ENCODE measurements at regions not wholly inside any gene's neighbourhood (a gene's known extent, or its start where the extent isn't known, plus 50 kb on each side); places are given as distances from the start of the nearest gene placed in this dataset.

GRCh38 chr2:180677200-180677599 is 303.2 kb upstream of the UBE2E3 start:
- Histone ChIP-seq H3K79me1 (ENCODE audit: insufficient read depth, low read depth, low read length, poor library complexity, severe bottlenecking) (no peaks in the 10 kb centered on the region), H2AFZ (ENCODE audit: low read length) (no peak overlapping the region), H3K23me2 (ENCODE audit: insufficient read length, low read depth, low read length, poor library complexity, severe bottlenecking) (no peaks in the 10 kb centered on the region), H2BK12ac (ENCODE audit: insufficient read length, low read depth, low read length) (no peak overlapping the region), H4K8ac (replicated peaks; ENCODE audit: insufficient read length, low read depth, low read length) (no peak overlapping the region), H4K91ac (ENCODE audit: insufficient read length, low read depth, low read length) (no peak overlapping the region), H4K20me1 (ENCODE audit: control insufficient read depth, insufficient read depth, insufficient read length) (no peaks in the 10 kb centered on the region), H2AK5ac (ENCODE audit: insufficient read length, low read length) (no peak overlapping the region), H3K18ac (ENCODE audit: insufficient read length, low read depth, low read length) (no peak overlapping the region), H2BK5ac (ENCODE audit: insufficient read length, low read length) (no peak overlapping the region), H3K4me1 (ENCODE audit: insufficient read depth, low read length) (no peaks in the 10 kb centered on the region; the same call in 1 of the 2 replicates), H3K23ac (ENCODE audit: insufficient read length, low read depth, low read length) (no peak overlapping the region), H2BK20ac (ENCODE audit: low read depth, low read length, poor library complexity, severe bottlenecking) (no peak overlapping the region), H3K27me3 (ENCODE audit: insufficient read depth, low read length) (no peaks in the 10 kb centered on the region), H4K5ac (ENCODE audit: insufficient read length, low read depth, low read length) (no peak overlapping the region), H2BK120ac (ENCODE audit: low read depth, low read length, poor library complexity, severe bottlenecking) (no peak overlapping the region), H3K27ac (ENCODE audit: insufficient read length, low read depth, low read length) (no peak overlapping the region), H3K56ac (ENCODE audit: insufficient read length, low read depth, low read length) (no peak overlapping the region), H3K14ac (ENCODE audit: insufficient read depth, low read length) (no peak overlapping the region), H3T11ph (ENCODE audit: low read length) (no peak overlapping the region), H3K9ac (ENCODE audit: extremely low read depth, insufficient read length, low read length) (no peak overlapping the region), H3K9me3 (ENCODE audit: control insufficient read depth, low read depth, low read length) (no peaks in the 10 kb centered on the region), H2BK15ac (ENCODE audit: low read depth, low read length) (no peak overlapping the region), H3K4ac (ENCODE audit: low read depth, low read length) (no peak overlapping the region), H3K4me2 (ENCODE audit: insufficient read depth, insufficient read length, low read length) (no peak overlapping the region), H3K79me2 (ENCODE audit: insufficient read depth, low read length) (no peaks in the 10 kb centered on the region)
- TF ChIP-seq CTCF (conservative IDR thresholded peaks at IDR 0.05): no peak
- no CpG with 5 or more reads among the region's 3 CpGs for WGBS (ENCODE audit: extremely low coverage, insufficient read length, low lambda C conversion rate)
- H3K27me3 Mint-ChIP-seq (ENCODE audit: low read depth): no peaks in the 10 kb centered on the region
- H3K4me3 Mint-ChIP-seq: no peak overlapping the region
- H3K4me1 Mint-ChIP-seq: peaks cover 35 to 40% of the 10 kb centered on the region in 2 experiments
- no peak overlapping the region for H3K27ac Mint-ChIP-seq
- H3K36me3 Mint-ChIP-seq (ENCODE audit: insufficient read depth in 1 of 3, low read depth in 3 of 3): no peaks in the 10 kb centered on the region; a peak in 2 of 7 replicates
- H3K9me3 Mint-ChIP-seq: peaks cover 0 to 4% of the 10 kb centered on the region in 2 experiments; a peak in 3 of 5 replicates
- DNase-seq: no peak

Data from H9 (cell line).